Stimulated activated CD4-positive, alpha-beta T cell treated with anti-CD3 and anti-CD28 coated beads, Interleukin-4, amount 100 ng/mL, for 1 hour (primary cell): ENCODE measurements at regions not wholly inside any gene's neighbourhood (a gene's known extent, or its start where the extent isn't known, plus 50 kb on each side); places are given as distances from the start of the nearest gene placed in this dataset.

Source experiments
- DNase-seq: peaks from one replicate; pipeline ENCODE4 v3.0.0-alpha.2; 2020

- DNase-seq = no peak
Observed at GRCh38 chr9:86557063-86557766, 203.0 kb upstream of the TUT7 start.

GRCh38 chr9:86555661-86556060 lies 201.5 kb upstream of the TUT7 start:
- no peak for DNase-seq

- no peak for DNase-seq
Observed at GRCh38 chr9:86550401-86550800, 196.2 kb upstream of the TUT7 start.

- no peak for DNase-seq
Observed at GRCh38 chr9:86549920-86550319, 195.7 kb upstream of the TUT7 start.

GRCh38 chr9:86549401-86549811 lies 195.2 kb upstream of the TUT7 start:
- DNase-seq = no peak

- no peak for DNase-seq
Observed at GRCh38 chr9:86548220-86548619, 194.0 kb upstream of the TUT7 start.

GRCh38 chr9:86547571-86547970 lies 193.4 kb upstream of the TUT7 start:
- no peak for DNase-seq

GRCh38 chr9:86546712-86547111 lies 192.5 kb upstream of the TUT7 start:
- DNase-seq = no peak

- no peak for DNase-seq
Observed at GRCh38 chr9:86545090-86545489, 190.9 kb upstream of the TUT7 start.

GRCh38 chr9:86541014-86541570 lies 186.9 kb upstream of the TUT7 start:
- no peak for DNase-seq

- no peak for DNase-seq
Observed at GRCh38 chr9:86535406-86535915, 181.3 kb upstream of the TUT7 start.

- no peak for DNase-seq
Observed at GRCh38 chr9:86534572-86535258, 180.5 kb upstream of the TUT7 start.

- no peak for DNase-seq
Observed at GRCh38 chr9:86531971-86532640, 177.9 kb upstream of the TUT7 start.

- no peak for DNase-seq
Observed at GRCh38 chr9:86531273-86531970, 177.2 kb upstream of the TUT7 start.

GRCh38 chr9:86529496-86530275 lies 175.5 kb upstream of the TUT7 start:
- DNase-seq = no peak

GRCh38 chr9:86526021-86526420 lies 171.8 kb upstream of the TUT7 start:
- DNase-seq = no peak

- DNase-seq = no peak
Observed at GRCh38 chr9:86525182-86525581, 171.0 kb upstream of the TUT7 start.

- DNase-seq = no peak
Observed at GRCh38 chr9:86521977-86522376, 167.8 kb upstream of the TUT7 start.

GRCh38 chr9:86521322-86521721 lies 167.1 kb upstream of the TUT7 start:
- DNase-seq = no peak

- no peak for DNase-seq
Observed at GRCh38 chr9:86519066-86519615, 164.9 kb upstream of the TUT7 start.

GRCh38 chr9:86517475-86517874 lies 163.3 kb upstream of the TUT7 start:
- no peak for DNase-seq

GRCh38 chr9:86516564-86516963 lies 162.4 kb upstream of the TUT7 start:
- no peak for DNase-seq
